ENCODE measurements at regions not wholly inside any gene's neighbourhood (a gene's known extent, or its start where the extent isn't known, plus 50 kb on each side); places are given as distances from the start of the nearest gene placed in this dataset.

DNA sequence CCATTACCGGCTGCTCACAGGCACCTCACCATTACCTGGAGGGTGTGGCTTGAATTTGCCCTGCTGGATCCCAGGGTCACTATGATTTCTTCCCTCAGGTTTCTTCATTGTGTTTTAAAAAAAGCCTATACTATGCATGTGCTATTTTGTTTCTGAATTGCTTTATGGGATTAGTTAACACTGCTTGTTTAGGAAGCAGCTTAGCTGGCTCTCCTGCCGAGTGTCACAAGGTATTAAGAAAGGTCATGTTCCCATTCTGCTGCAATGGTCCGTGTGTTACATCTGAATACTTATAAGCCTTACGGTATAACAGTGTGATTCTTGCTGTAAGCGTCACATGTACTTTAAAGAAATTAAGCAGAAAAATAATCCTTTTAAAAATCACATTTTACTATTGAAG lies 380.6 kb upstream of the B3GAT1 start:
- Histone ChIP-seq H3K4me2 (ENCODE audit: extremely low read depth, insufficient read depth, low read length) (no peak overlapping the region), H3K27ac (ENCODE audit: insufficient read depth, low read length) (no peak overlapping the region), H3K79me2 (ENCODE audit: control insufficient read depth, insufficient read depth, low read length) (no peaks in the 10 kb centered on the region), H3K27me3 (ENCODE audit: control insufficient read depth, insufficient read depth, low read length) (no peaks in the 10 kb centered on the region), H3K36me3 (ENCODE audit: control insufficient read depth, insufficient read depth, low read length) (no peaks in the 10 kb centered on the region), H3K4me3 (replicated peaks in 1 of 4; ENCODE audit: control extremely low read depth in 1 of 4, insufficient read depth in 1 of 4, low read depth in 3 of 4, low read length in 4 of 4) (no peak overlapping the region), H4K20me1 (ENCODE audit: control insufficient read depth, extremely low read depth, insufficient read depth, low read length) (no peaks in the 10 kb centered on the region), H2AFZ (ENCODE audit: low read length) (no peak overlapping the region), H3K9ac (ENCODE audit: insufficient read depth, low read length) (no peak overlapping the region), H3K4me1 (ENCODE audit: control insufficient read depth, extremely low read depth, insufficient read depth, low read length) (no peaks in the 10 kb centered on the region), H3K9me3 (ENCODE audit: control insufficient read depth, insufficient read depth, low read depth, low read length) (no peaks in the 10 kb centered on the region)
- no peak for TF ChIP-seq EZH2 (IDR thresholded peaks at IDR 0.05; ENCODE audit: low read length, missing control alignments)
- TF ChIP-seq, protein P1, sequence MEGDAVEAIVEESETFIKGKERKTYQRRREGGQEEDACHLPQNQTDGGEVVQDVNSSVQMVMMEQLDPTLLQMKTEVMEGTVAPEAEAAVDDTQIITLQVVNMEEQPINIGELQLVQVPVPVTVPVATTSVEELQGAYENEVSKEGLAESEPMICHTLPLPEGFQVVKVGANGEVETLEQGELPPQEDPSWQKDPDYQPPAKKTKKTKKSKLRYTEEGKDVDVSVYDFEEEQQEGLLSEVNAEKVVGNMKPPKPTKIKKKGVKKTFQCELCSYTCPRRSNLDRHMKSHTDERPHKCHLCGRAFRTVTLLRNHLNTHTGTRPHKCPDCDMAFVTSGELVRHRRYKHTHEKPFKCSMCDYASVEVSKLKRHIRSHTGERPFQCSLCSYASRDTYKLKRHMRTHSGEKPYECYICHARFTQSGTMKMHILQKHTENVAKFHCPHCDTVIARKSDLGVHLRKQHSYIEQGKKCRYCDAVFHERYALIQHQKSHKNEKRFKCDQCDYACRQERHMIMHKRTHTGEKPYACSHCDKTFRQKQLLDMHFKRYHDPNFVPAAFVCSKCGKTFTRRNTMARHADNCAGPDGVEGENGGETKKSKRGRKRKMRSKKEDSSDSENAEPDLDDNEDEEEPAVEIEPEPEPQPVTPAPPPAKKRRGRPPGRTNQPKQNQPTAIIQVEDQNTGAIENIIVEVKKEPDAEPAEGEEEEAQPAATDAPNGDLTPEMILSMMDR (conservative IDR thresholded peaks at IDR 0.05 in 1 of 2, IDR thresholded peaks at IDR 0.05 in 1 of 2; ENCODE audit: low read depth in 1 of 2, low read length in 2 of 2) = no peak
- no peak for DNase-seq (ENCODE audit: low read depth in 2 of 2)

DNA sequence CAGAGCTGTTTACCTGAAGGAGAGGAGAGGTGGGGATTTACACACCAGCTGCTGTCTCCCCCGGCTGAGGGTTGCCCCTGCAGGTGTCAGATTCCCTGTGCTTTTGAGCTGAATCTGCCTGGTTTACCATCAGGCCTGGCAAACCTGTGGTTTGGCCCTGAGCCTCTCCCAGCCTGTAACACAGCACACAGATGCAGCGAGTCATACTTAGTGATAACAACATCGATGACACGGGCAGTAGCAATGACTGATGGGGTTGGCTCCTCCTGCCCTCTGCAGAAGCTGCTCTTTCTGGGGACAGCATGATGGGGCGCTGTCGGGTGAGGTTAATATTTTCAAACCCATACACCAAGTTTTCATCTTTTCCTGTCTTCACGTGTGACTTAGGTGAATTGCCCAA lies 380.0 kb upstream of the B3GAT1 start:
- TF ChIP-seq, protein P1 (conservative IDR thresholded peaks at IDR 0.05 in 1 of 2, IDR thresholded peaks at IDR 0.05 in 1 of 2; ENCODE audit: low read depth in 1 of 2, low read length in 2 of 2) = no peak
- Histone ChIP-seq H2AFZ (ENCODE audit: low read length) (no peak overlapping the region), H3K4me3 (replicated peaks in 1 of 4; ENCODE audit: control extremely low read depth in 1 of 4, insufficient read depth in 1 of 4, low read depth in 3 of 4, low read length in 4 of 4) (no peak overlapping the region), H3K4me1 (ENCODE audit: control insufficient read depth, extremely low read depth, insufficient read depth, low read length) (no peaks in the 10 kb centered on the region), H3K79me2 (ENCODE audit: control insufficient read depth, insufficient read depth, low read length) (no peaks in the 10 kb centered on the region), H3K4me2 (ENCODE audit: extremely low read depth, insufficient read depth, low read length) (no peak overlapping the region), H3K27me3 (ENCODE audit: control insufficient read depth, insufficient read depth, low read length) (no peaks in the 10 kb centered on the region), H3K9ac (ENCODE audit: insufficient read depth, low read length) (no peak overlapping the region), H3K27ac (ENCODE audit: insufficient read depth, low read length) (no peak overlapping the region), H3K9me3 (ENCODE audit: control insufficient read depth, insufficient read depth, low read depth, low read length) (no peaks in the 10 kb centered on the region), H4K20me1 (ENCODE audit: control insufficient read depth, extremely low read depth, insufficient read depth, low read length) (no peaks in the 10 kb centered on the region), H3K36me3 (ENCODE audit: control insufficient read depth, insufficient read depth, low read length) (no peaks in the 10 kb centered on the region)
- DNase-seq (ENCODE audit: low read depth in 2 of 2) = no peak

DNA sequence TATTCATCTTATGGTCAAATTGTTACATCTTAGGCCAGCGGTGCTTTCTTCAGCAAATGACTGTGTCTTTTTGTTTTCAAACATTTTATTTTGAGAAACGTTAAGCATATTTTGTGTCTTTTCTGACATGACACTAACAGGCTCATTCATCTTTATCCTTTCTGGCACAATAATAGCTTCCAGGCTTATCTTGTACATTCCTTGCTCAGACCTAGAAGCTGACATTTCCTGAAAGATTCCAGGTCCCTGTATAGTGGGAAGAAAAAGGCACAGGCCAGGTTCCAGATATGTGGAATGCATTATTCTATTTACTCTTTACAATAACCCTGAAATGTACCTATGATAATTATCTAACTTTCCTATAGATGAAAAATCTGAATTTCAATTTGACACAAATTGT lies 379.1 kb upstream of the B3GAT1 start:
- Histone ChIP-seq H2AFZ (ENCODE audit: low read length) (no peak overlapping the region), H3K4me1 (ENCODE audit: control insufficient read depth, extremely low read depth, insufficient read depth, low read length) (no peaks in the 10 kb centered on the region), H3K9me3 (ENCODE audit: control insufficient read depth, insufficient read depth, low read depth, low read length) (no peaks in the 10 kb centered on the region), H3K4me3 (replicated peaks in 1 of 4; ENCODE audit: control extremely low read depth in 1 of 4, insufficient read depth in 1 of 4, low read depth in 3 of 4, low read length in 4 of 4) (no peak overlapping the region), H3K36me3 (ENCODE audit: control insufficient read depth, insufficient read depth, low read length) (no peaks in the 10 kb centered on the region), H4K20me1 (ENCODE audit: control insufficient read depth, extremely low read depth, insufficient read depth, low read length) (no peaks in the 10 kb centered on the region), H3K79me2 (ENCODE audit: control insufficient read depth, insufficient read depth, low read length) (no peaks in the 10 kb centered on the region), H3K4me2 (ENCODE audit: extremely low read depth, insufficient read depth, low read length) (no peak overlapping the region), H3K27ac (ENCODE audit: insufficient read depth, low read length) (no peak overlapping the region), H3K9ac (ENCODE audit: insufficient read depth, low read length) (no peak overlapping the region), H3K27me3 (ENCODE audit: control insufficient read depth, insufficient read depth, low read length) (no peaks in the 10 kb centered on the region)
- TF ChIP-seq, protein P1 (conservative IDR thresholded peaks at IDR 0.05 in 1 of 2, IDR thresholded peaks at IDR 0.05 in 1 of 2; ENCODE audit: low read depth in 1 of 2, low read length in 2 of 2) = no peak
- TF ChIP-seq EZH2 (IDR thresholded peaks at IDR 0.05; ENCODE audit: low read length, missing control alignments) = no peak
- no peak for DNase-seq (ENCODE audit: low read depth in 2 of 2)
